GM12878 (cell line): ENCODE measurements at regions not wholly inside any gene's neighbourhood (a gene's known extent, or its start where the extent isn't known, plus 50 kb on each side); places are given as distances from the start of the nearest gene placed in this dataset.

Experiments used
- ATAC-seq: fragments of 200-7000 bp; cut with Tn5 transposase; 3 replicates; pipeline ENCODE4 v1.9.1; 2020; ENCODE audit warnings: mild to moderate bottlenecking, moderate library complexity
- BruUV-seq: library from RNA; stranded (reverse); fragments of 400-500 nt; replicated peaks from 2 replicates; lab custom pipeline; 2021; lab: Mats Ljungman, UMichigan
- CTCF ChIA-PET: fragments of 300-600 bp; sonication (Branson Sonifier 250); formaldehyde crosslinking; extraction: SDS; loops from one replicate; lab custom pipeline; 2021; ENCODE audit warnings: inconsistent platforms; lab: Yijun Ruan, JAX
- POLR2A ChIA-PET: fragments of 350-600 bp; formaldehyde crosslinking; extraction: SDS; loops from one replicate; lab custom pipeline; 2021; ENCODE audit warnings: inconsistent platforms; lab: Charles Lee
- RAD21 ChIA-PET: fragments of 300-600 bp; sonication (Branson Sonifier 250); formaldehyde crosslinking; loops from one replicate; lab custom pipeline; 2023; ENCODE audit warnings: antibody characterized with exemption; ENCODE audit not compliant: unreplicated experiment; lab: Charles Lee
- SMC1A ChIA-PET: fragments of 300-600 bp; sonication (Branson Sonifier 250); formaldehyde crosslinking; loops from one replicate; lab custom pipeline; 2023; ENCODE audit not compliant: unreplicated experiment, uncharacterized antibody; lab: Charles Lee
- DNase-seq: peaks from one replicate; pipeline ENCODE4 v3.0.0-alpha.2; 2011; ENCODE audit warnings: low read depth, low spot score
- FAIRE-seq: peaks from 3 replicates; lab custom pipeline; 2011; peaks lifted over from hg19 to GRCh38; lab: Jason Lieb, UNC
- H2AFZ ChIP-seq: 2 replicates; pipeline ENCODE4 v1.6.0; 2011; ENCODE audit warnings: low read depth, low read length, control low read depth; ENCODE audit not compliant: control insufficient read depth
- H3K27ac ChIP-seq: 2 replicates; pipeline ENCODE4 v1.5.1; 2011; ENCODE audit warnings: control low read depth; ENCODE audit not compliant: control insufficient read depth, insufficient read depth
- H3K27me3 ChIP-seq, 2 experiments: replicated peaks in 1 of 2; 2 replicates each; pipeline versions ENCODE4 v1.6.0 to v1.6.1; 2011; ENCODE audit warnings: low read length in 1 of 2; ENCODE audit not compliant: control insufficient read depth in 2 of 2, insufficient read depth in 2 of 2
- H3K36me3 ChIP-seq, 2 experiments: 2 replicates each; pipeline ENCODE4 v1.5.1; 2011; ENCODE audit warnings: low read length in 1 of 2; ENCODE audit not compliant: control insufficient read depth in 2 of 2, insufficient read depth in 2 of 2
- H3K4me1 ChIP-seq: 2 replicates; pipeline ENCODE4 v1.6.1; 2011; ENCODE audit warnings: mild to moderate bottlenecking, low read length, moderate library complexity, mixed read lengths; ENCODE audit not compliant: control insufficient read depth, insufficient read depth
- H3K4me2 ChIP-seq: 2 replicates; pipeline ENCODE4 v1.6.0; 2011; ENCODE audit warnings: control low read depth; ENCODE audit not compliant: control insufficient read depth, insufficient read depth
- H3K4me3 ChIP-seq: fragments of 200-600 bp; sonication (generic); 2 replicates; pipeline ENCODE4 v1.5.1; 2016
- H3K79me2 ChIP-seq: 2 replicates; pipeline ENCODE4 v1.6.0; 2011; ENCODE audit warnings: low read length; ENCODE audit not compliant: control insufficient read depth, insufficient read depth
- H3K9ac ChIP-seq: 2 replicates; pipeline ENCODE4 v1.8.0; 2011; ENCODE audit warnings: low read length, control low read depth, mixed read lengths; ENCODE audit not compliant: control insufficient read depth, insufficient read depth
- H3K9me3 ChIP-seq: replicated peaks from 3 replicates; pipeline ENCODE4 v1.5.1; 2011; ENCODE audit warnings: mild to moderate bottlenecking, low read length; ENCODE audit not compliant: control insufficient read depth, insufficient read depth
- H4K20me1 ChIP-seq: 2 replicates; pipeline ENCODE4 v1.6.0; 2011; ENCODE audit not compliant: control insufficient read depth, insufficient read depth
- BCL3 ChIP-seq: IDR thresholded peaks from 2 replicates; pipeline ENCODE4 v1.6.1; 2011; ENCODE audit warnings: borderline replicate concordance, low read depth, mild to moderate bottlenecking, moderate library complexity, low read length; ENCODE audit not compliant: insufficient read depth, poor library complexity, severe bottlenecking
- CBX3 ChIP-seq: fragments of 200-600 bp; sonication (generic); IDR thresholded peaks from 2 replicates; pipeline ENCODE4 v1.6.1; 2016; ENCODE audit warnings: low read depth, borderline replicate concordance
- CBX5 ChIP-seq: sonication (generic); IDR thresholded peaks from 2 replicates; pipeline ENCODE4 v1.6.1; 2016; ENCODE audit warnings: low read depth, moderate library complexity, mild to moderate bottlenecking, inconsistent platforms
- E2F4 ChIP-seq: IDR thresholded peaks from 2 replicates; pipeline ENCODE4 v1.6.1; 2012; ENCODE audit warnings: low read depth, low read length, improper control_type of control experiment
- ELK1 ChIP-seq: IDR thresholded peaks from 2 replicates; pipeline ENCODE4 v1.6.1; 2012; ENCODE audit warnings: low read depth, low read length, improper control_type of control experiment
- IRF5 ChIP-seq: fragments of 450-650 bp; IDR thresholded peaks from 2 replicates; pipeline ENCODE4 v1.6.1; 2017; ENCODE audit warnings: borderline replicate concordance
- NFYA ChIP-seq: IDR thresholded peaks from 2 replicates; pipeline ENCODE4 v1.6.1; 2011; ENCODE audit warnings: low read depth, mild to moderate bottlenecking, low read length, improper control_type of control experiment, borderline replicate concordance
- NR2F1 ChIP-seq: fragments of 450-650 bp; conservative IDR thresholded peaks from 2 replicates; pipeline ENCODE4 v1.6.1; 2017; ENCODE audit warnings: mild to moderate bottlenecking
- PAX8 ChIP-seq: fragments of 450-650 bp; IDR thresholded peaks from 2 replicates; pipeline ENCODE4 v1.6.1; 2017; ENCODE audit warnings: mild to moderate bottlenecking, moderate library complexity
- PML ChIP-seq: IDR thresholded peaks from 2 replicates; pipeline ENCODE4 v1.6.1; 2012; ENCODE audit warnings: low read length, inconsistent platforms
- RFX5 ChIP-seq: IDR thresholded peaks from 2 replicates; pipeline ENCODE4 v1.6.1; 2011; ENCODE audit warnings: low read depth, low read length, improper control_type of control experiment
- SIN3A ChIP-seq: IDR thresholded peaks from 2 replicates; pipeline ENCODE4 v1.6.1; 2012; ENCODE audit warnings: low read depth, low read length, improper control_type of control experiment
- SUPT20H ChIP-seq: IDR thresholded peaks from 2 replicates; pipeline ENCODE4 v1.6.1; 2011; ENCODE audit warnings: low read depth, mild to moderate bottlenecking, low read length, moderate library complexity, borderline replicate concordance; ENCODE audit not compliant: control insufficient read depth
- TAF1 ChIP-seq: IDR thresholded peaks from 2 replicates; pipeline ENCODE4 v1.6.1; 2011; ENCODE audit warnings: mild to moderate bottlenecking, low read depth, low read length, borderline replicate concordance
- ZNF622 ChIP-seq: fragments of 450-650 bp; IDR thresholded peaks from 2 replicates; pipeline ENCODE4 v1.6.1; 2017; ENCODE audit warnings: mild to moderate bottlenecking, inconsistent platforms
- WGBS: methylation state at CpG from one replicate; pipeline ENCODE4 v1.1.6; 2016; ENCODE audit warnings: low lambda C conversion rate; ENCODE audit not compliant: insufficient replicate concordance, insufficient coverage; ENCODE audit errors: missing lambda C conversion rate; 5-methylcytosine and 5-hydroxymethylcytosine counted together
- in situ Hi-C: fragments of 300-500 bp; cut with MboI; formaldehyde crosslinking; loops from 9 replicates; pipeline ENCODE4 v1.14.3; 2018; ENCODE audit warnings: mixed read lengths
- intact Hi-C: fragments of 100-400 bp; cut with micrococcal nuclease; formaldehyde crosslinking; loops from one replicate; pipeline ENCODE4 v1.14.2; 2022; ENCODE audit not compliant: unreplicated experiment
- TF ChIP-seq, protein P1 (sequence below): fragments of 450-650 bp; IDR thresholded peaks from 2 replicates; pipeline ENCODE4 v1.6.1; 2017; ENCODE audit warnings: low read depth, mild to moderate bottlenecking, moderate library complexity

GRCh38 chr22:26894362-26894761, 237.0 kb downstream of the MIAT start:
- SMC1A ChIA-PET: no interaction called here
- in situ Hi-C loops (no loop called here), intact Hi-C loops (no loop called here)
- H4K20me1 ChIP-seq: no peaks in the 10 kb centered on the region
- no peak overlapping the region for H3K9ac ChIP-seq
- H3K36me3 ChIP-seq: no peaks in the 10 kb centered on the region
- RAD21 ChIA-PET: no interaction called here
- no peak overlapping the region for H2AFZ ChIP-seq
- H3K4me2 ChIP-seq: no peak overlapping the region
- ATAC-seq (no peak), FAIRE-seq (no peak), DNase-seq (no peak)
- H3K4me3 ChIP-seq: no peak overlapping the region
- BruUV-seq: no TSS peak
- TF ChIP-seq ELK1 (no peak), IRF5 (no peak), SIN3A (no peak), NFYA (no peak), SUPT20H (no peak), CBX5 (no peak), TAF1 (no peak), NR2F1 (no peak), CBX3 (no peak), BCL3 (no peak), RFX5 (no peak), E2F4 (no peak), PML (no peak), PAX8 (no peak), ZNF622 (no peak)
- TF ChIP-seq, protein P1, sequence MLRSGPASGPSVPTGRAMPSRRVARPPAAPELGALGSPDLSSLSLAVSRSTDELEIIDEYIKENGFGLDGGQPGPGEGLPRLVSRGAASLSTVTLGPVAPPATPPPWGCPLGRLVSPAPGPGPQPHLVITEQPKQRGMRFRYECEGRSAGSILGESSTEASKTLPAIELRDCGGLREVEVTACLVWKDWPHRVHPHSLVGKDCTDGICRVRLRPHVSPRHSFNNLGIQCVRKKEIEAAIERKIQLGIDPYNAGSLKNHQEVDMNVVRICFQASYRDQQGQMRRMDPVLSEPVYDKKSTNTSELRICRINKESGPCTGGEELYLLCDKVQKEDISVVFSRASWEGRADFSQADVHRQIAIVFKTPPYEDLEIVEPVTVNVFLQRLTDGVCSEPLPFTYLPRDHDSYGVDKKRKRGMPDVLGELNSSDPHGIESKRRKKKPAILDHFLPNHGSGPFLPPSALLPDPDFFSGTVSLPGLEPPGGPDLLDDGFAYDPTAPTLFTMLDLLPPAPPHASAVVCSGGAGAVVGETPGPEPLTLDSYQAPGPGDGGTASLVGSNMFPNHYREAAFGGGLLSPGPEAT: no peak
- CTCF ChIA-PET: no interaction called here
- H3K27ac ChIP-seq: no peak overlapping the region
- POLR2A ChIA-PET: interaction anchor here (0.6 kb wide), 1 partner anchor 1456 kb away, joined by 4 read pairs; no protein-coding TSS in a partner anchor
- H3K9me3 ChIP-seq: no peaks in the 10 kb centered on the region
- H3K4me1 ChIP-seq: no peaks in the 10 kb centered on the region
- 26% methylated on average over 5 of the region's 5 CpGs for WGBS
- no peaks in the 10 kb centered on the region for H3K79me2 ChIP-seq
- H3K27me3 ChIP-seq: peaks cover 0 to 9% of the 10 kb centered on the region in 2 experiments; a peak in 2 of 4 replicates
